ENCODE measurements at regions not wholly inside any gene's neighbourhood (a gene's known extent, or its start where the extent isn't known, plus 50 kb on each side); places are given as distances from the start of the nearest gene placed in this dataset.

DNA sequence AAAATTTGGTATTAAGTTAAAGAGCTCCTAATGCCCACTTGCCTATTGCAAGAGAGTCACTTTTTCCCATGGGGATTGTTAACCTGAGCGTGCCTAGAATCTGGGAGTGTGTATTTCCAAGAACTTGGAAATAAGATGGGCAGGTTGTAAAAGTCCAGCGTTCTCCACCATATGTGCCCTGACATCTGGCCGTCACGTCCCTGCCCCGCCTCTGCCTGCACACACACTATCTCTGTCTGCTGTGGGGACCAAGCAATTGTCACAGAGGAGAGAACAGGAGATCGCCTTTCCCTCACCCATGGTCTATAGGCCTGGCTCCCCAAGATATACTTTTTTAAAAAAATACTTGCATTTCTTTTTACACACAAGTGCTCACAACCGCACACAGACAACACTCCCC is 396.5 kb upstream of the PFKP start:
- DNase-seq (no peak), FAIRE-seq (no peak)
- Histone ChIP-seq H3K4me3 (ENCODE audit: low read length in 3 of 3) (no peak overlapping the region), H3K9me3 (ENCODE audit: control insufficient read depth in 2 of 3, insufficient read depth in 1 of 3, low read length in 3 of 3) (no peaks in the 10 kb centered on the region), H3K27ac (ENCODE audit: low read depth in 2 of 2, low read length in 2 of 2) (no peak overlapping the region), H3K36me3 (ENCODE audit: control insufficient read depth in 2 of 3, insufficient read depth in 3 of 3, low read length in 3 of 3) (no peaks in the 10 kb centered on the region), H3K9ac (ENCODE audit: low read length in 3 of 3) (no peak overlapping the region), H3K27me3 (ENCODE audit: control insufficient read depth, insufficient read depth, low read length) (no peaks in the 10 kb centered on the region), H3K4me1 (ENCODE audit: control insufficient read depth in 2 of 3, insufficient read depth in 2 of 3, low read depth in 1 of 3, low read length in 3 of 3) (no peaks in the 10 kb centered on the region)
- intact Hi-C loops (cut with DNase I), result no loop called here
- TF ChIP-seq, protein P1, sequence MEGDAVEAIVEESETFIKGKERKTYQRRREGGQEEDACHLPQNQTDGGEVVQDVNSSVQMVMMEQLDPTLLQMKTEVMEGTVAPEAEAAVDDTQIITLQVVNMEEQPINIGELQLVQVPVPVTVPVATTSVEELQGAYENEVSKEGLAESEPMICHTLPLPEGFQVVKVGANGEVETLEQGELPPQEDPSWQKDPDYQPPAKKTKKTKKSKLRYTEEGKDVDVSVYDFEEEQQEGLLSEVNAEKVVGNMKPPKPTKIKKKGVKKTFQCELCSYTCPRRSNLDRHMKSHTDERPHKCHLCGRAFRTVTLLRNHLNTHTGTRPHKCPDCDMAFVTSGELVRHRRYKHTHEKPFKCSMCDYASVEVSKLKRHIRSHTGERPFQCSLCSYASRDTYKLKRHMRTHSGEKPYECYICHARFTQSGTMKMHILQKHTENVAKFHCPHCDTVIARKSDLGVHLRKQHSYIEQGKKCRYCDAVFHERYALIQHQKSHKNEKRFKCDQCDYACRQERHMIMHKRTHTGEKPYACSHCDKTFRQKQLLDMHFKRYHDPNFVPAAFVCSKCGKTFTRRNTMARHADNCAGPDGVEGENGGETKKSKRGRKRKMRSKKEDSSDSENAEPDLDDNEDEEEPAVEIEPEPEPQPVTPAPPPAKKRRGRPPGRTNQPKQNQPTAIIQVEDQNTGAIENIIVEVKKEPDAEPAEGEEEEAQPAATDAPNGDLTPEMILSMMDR (IDR thresholded peaks at IDR 0.05; ENCODE audit: borderline replicate concordance, extremely low read depth, insufficient read depth), result no peak

DNA sequence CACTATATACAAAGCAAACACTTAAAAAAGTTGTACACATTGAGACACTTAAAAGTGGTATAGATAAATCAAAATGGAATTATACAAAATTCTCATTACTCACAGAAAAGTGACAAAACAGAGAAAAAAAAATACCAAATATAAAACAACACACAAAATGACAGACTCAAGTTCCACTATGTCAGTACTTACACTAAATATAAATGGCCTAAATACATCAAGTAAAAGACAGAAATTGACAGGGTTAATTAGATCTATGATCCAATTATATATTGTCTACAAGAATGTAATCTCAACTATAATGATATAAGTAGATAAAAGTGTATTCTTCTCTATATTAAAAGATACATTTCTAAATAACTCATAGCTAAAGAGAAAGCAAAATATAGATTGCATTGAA is 401.6 kb upstream of the PFKP start:
- TF ChIP-seq, protein P1 (IDR thresholded peaks at IDR 0.05; ENCODE audit: borderline replicate concordance, extremely low read depth, insufficient read depth), result no peak
- no peaks in the 10 kb centered on the region for H3K36me3 ChIP-seq (ENCODE audit: control insufficient read depth in 2 of 3, insufficient read depth in 3 of 3, low read length in 3 of 3)
- H3K4me1 ChIP-seq (ENCODE audit: control insufficient read depth in 2 of 3, insufficient read depth in 2 of 3, low read depth in 1 of 3, low read length in 3 of 3), result no peaks in the 10 kb centered on the region
- DNase-seq (no peak), FAIRE-seq (no peak)
- intact Hi-C loops (cut with DNase I), result no loop called here
- H3K9ac ChIP-seq (ENCODE audit: low read length in 3 of 3), result no peak overlapping the region
- no peak overlapping the region for H3K4me3 ChIP-seq (ENCODE audit: low read length in 3 of 3)
- no peaks in the 10 kb centered on the region for H3K27me3 ChIP-seq (ENCODE audit: control insufficient read depth, insufficient read depth, low read length)
- H3K9me3 ChIP-seq (ENCODE audit: control insufficient read depth in 2 of 3, insufficient read depth in 1 of 3, low read length in 3 of 3), result peaks cover 0 to 4% (median 0%) of the 10 kb centered on the region in 3 donors
- no peak overlapping the region for H3K27ac ChIP-seq (ENCODE audit: low read depth in 2 of 2, low read length in 2 of 2)

DNA sequence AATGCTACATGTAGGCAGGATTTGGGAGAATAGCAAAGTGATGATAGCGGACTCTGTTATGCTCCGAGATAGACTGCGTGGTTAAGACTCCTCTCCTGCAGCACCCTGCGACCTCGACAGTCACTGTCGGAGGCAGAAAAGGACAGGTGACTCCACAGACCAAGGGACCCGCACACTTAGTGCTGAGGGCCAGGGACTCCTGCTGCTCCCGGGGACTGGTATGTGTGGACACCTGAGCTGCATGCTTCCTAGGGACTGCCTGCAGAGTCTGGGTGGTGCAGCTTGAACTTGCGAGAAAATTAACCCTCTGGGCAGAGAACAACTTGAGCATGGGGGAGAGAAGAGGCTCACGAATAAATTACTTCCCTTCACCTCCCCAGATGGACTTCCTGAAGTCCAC is 407.1 kb upstream of the PFKP start:
- Histone ChIP-seq H3K27ac (ENCODE audit: low read depth in 2 of 2, low read length in 2 of 2) (no peak overlapping the region), H3K9me3 (ENCODE audit: control insufficient read depth in 2 of 3, insufficient read depth in 1 of 3, low read length in 3 of 3) (peaks cover 0 to 4% (median 0%) of the 10 kb centered on the region in 3 donors), H3K4me1 (ENCODE audit: control insufficient read depth in 2 of 3, insufficient read depth in 2 of 3, low read depth in 1 of 3, low read length in 3 of 3) (no peaks in the 10 kb centered on the region), H3K9ac (ENCODE audit: low read length in 3 of 3) (no peak overlapping the region), H3K36me3 (ENCODE audit: control insufficient read depth in 2 of 3, insufficient read depth in 3 of 3, low read length in 3 of 3) (no peaks in the 10 kb centered on the region), H3K4me3 (ENCODE audit: low read length in 3 of 3) (no peak overlapping the region), H3K27me3 (ENCODE audit: control insufficient read depth, insufficient read depth, low read length) (no peaks in the 10 kb centered on the region)
- DNase-seq, result peak in 2 of 5 donors; percentile 12 to 13
- TF ChIP-seq, protein P1 (IDR thresholded peaks at IDR 0.05; ENCODE audit: borderline replicate concordance, extremely low read depth, insufficient read depth), result no peak
- no peak for FAIRE-seq
- intact Hi-C loops (cut with DNase I), result no loop called here

DNA sequence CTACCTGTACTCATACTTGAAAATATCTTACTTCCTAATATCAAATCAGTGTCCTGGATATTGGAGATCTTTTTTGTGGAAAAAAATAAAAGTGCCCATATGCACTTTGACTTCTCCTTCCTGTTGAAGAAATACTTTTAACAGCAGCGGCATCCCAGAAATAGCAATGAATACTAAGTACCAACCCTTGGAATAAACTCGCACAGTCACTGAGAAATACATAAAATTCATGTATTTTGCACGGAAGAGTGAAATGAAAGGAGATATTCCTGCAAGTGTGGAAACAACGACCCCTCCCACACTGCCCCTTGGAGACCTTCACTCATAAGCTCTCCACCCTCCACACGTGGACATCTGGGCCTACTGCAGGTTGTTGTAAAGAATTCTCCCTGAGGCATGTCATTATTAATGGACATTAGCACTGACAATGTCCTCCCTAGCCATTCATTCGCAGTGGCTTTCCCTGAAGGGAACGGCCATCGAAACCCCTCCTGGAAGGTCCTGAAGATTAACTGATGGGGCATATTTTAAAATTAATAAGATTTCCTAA is 407.6 kb upstream of the PFKP start:
- no peaks in the 10 kb centered on the region for H3K4me1 ChIP-seq (ENCODE audit: control insufficient read depth in 2 of 3, insufficient read depth in 2 of 3, low read depth in 1 of 3, low read length in 3 of 3)
- no peak overlapping the region for H3K27ac ChIP-seq (ENCODE audit: low read depth in 2 of 2, low read length in 2 of 2)
- TF ChIP-seq, protein P1 (IDR thresholded peaks at IDR 0.05; ENCODE audit: borderline replicate concordance, extremely low read depth, insufficient read depth), result no peak
- H3K36me3 ChIP-seq (ENCODE audit: control insufficient read depth in 2 of 3, insufficient read depth in 3 of 3, low read length in 3 of 3), result no peaks in the 10 kb centered on the region
- H3K4me3 ChIP-seq (ENCODE audit: low read length in 3 of 3), result no peak overlapping the region
- intact Hi-C loops (cut with DNase I), result no loop called here
- H3K9ac ChIP-seq (ENCODE audit: low read length in 3 of 3), result no peak overlapping the region
- DNase-seq (peak in 1 of 5 donors; percentile 6), FAIRE-seq (no peak)
- H3K9me3 ChIP-seq (ENCODE audit: control insufficient read depth in 2 of 3, insufficient read depth in 1 of 3, low read length in 3 of 3), result peaks cover 0 to under 1% (median 0%) of the 10 kb centered on the region in 3 donors
- no peaks in the 10 kb centered on the region for H3K27me3 ChIP-seq (ENCODE audit: control insufficient read depth, insufficient read depth, low read length)

Measured in kidney (tissue), 13 donors.